ENCODE measurements at regions not wholly inside any gene's neighbourhood (a gene's known extent, or its start where the extent isn't known, plus 50 kb on each side); places are given as distances from the start of the nearest gene placed in this dataset.

DNA sequence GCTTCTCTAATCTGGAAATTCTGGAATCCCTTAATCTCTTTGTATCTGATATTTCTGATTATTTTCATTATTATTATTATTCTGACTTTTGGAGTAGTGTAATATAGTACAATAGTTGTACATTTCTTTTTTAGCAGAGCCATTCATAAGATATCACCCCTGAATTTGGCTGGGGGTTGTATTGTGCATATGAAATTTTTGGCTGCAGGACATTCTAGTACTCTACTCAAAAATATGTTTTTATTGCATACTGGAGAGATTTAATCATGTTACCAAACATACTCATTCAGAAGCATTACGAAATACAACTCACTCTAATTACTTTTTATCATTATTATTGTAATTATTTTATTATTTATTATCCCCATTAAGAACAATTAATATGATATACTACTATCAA lies 589.7 kb upstream of the KCNMB2 start:
- TF ChIP-seq, protein P1, sequence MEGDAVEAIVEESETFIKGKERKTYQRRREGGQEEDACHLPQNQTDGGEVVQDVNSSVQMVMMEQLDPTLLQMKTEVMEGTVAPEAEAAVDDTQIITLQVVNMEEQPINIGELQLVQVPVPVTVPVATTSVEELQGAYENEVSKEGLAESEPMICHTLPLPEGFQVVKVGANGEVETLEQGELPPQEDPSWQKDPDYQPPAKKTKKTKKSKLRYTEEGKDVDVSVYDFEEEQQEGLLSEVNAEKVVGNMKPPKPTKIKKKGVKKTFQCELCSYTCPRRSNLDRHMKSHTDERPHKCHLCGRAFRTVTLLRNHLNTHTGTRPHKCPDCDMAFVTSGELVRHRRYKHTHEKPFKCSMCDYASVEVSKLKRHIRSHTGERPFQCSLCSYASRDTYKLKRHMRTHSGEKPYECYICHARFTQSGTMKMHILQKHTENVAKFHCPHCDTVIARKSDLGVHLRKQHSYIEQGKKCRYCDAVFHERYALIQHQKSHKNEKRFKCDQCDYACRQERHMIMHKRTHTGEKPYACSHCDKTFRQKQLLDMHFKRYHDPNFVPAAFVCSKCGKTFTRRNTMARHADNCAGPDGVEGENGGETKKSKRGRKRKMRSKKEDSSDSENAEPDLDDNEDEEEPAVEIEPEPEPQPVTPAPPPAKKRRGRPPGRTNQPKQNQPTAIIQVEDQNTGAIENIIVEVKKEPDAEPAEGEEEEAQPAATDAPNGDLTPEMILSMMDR (conservative IDR thresholded peaks at IDR 0.05) = no peak
- no peak for TF ChIP-seq EZH2 (IDR thresholded peaks at IDR 0.05; ENCODE audit: low read depth)

All from PC-9 (cell line).